B cell (primary cell): ENCODE measurements at regions not wholly inside any gene's neighbourhood (a gene's known extent, or its start where the extent isn't known, plus 50 kb on each side); places are given as distances from the start of the nearest gene placed in this dataset.

Experiments used
- ATAC-seq: fragments of 200-7000 bp; cut with Tn5 transposase; one replicate; pipeline ENCODE4 v1.10.0; 2021; ENCODE audit warnings: low read depth, mild to moderate bottlenecking, moderate number of reproducible peaks, moderate library complexity
- CTCF ChIA-PET: fragments of 350-600 bp; sonication (Branson Sonifier 250); formaldehyde crosslinking; loops from one replicate; lab custom pipeline; 2021; ENCODE audit warnings: antibody characterized with exemption, inconsistent platforms; lab: Charles Lee
- POLR2A ChIA-PET: fragments of 350-600 bp; sonication (Branson Sonifier 250); formaldehyde crosslinking; loops from one replicate; lab custom pipeline; 2021; ENCODE audit warnings: antibody characterized with exemption; lab: Charles Lee
- DNase-seq: peaks from one replicate; pipeline ENCODE4 v3.0.0; 2013
- H2AFZ ChIP-seq: 2 replicates; pipeline ENCODE4 v1.6.1; 2012; ENCODE audit warnings: mild to moderate bottlenecking, low read depth, low read length; ENCODE audit not compliant: insufficient read depth, poor library complexity, severe bottlenecking
- H3K27ac ChIP-seq, 2 donors: 1 replicate in 1 of 2; 2 replicates in 1 of 2; pipeline ENCODE4 v1.5.1; 2012 to 2013; ENCODE audit warnings: low read length in 2 of 2, mild to moderate bottlenecking in 2 of 2, moderate library complexity in 1 of 2
- H3K27me3 ChIP-seq, 4 experiments: fragments of 200-600 bp in 1 of 4; sonication (generic) in 1 of 4; replicated peaks in 1 of 4; 1 replicate in 2 of 4; 2 replicates in 2 of 4; pipeline versions ENCODE4 v1.6.1 to v1.7.0; 2013 to 2016; ENCODE audit warnings: low read length in 3 of 4, mild to moderate bottlenecking in 2 of 4, mixed read lengths in 1 of 4, moderate library complexity in 1 of 4; ENCODE audit not compliant: insufficient read depth in 4 of 4, control insufficient read depth in 3 of 4; ENCODE audit errors: control extremely low read depth in 1 of 4
- H3K36me3 ChIP-seq, 2 experiments: replicated peaks in 1 of 2; 1 replicate in 1 of 2; 2 replicates in 1 of 2; pipeline versions ENCODE4 v1.6.1 to v1.7.1; 2013; ENCODE audit warnings: low read length in 1 of 2; ENCODE audit not compliant: insufficient read depth in 2 of 2, control insufficient read depth in 1 of 2; ENCODE audit errors: control extremely low read depth in 1 of 2, extremely low read depth in 1 of 2
- H3K4me1 ChIP-seq, 2 donors: fragments of 200-600 bp in 1 of 2; sonication (generic) in 1 of 2; 1 replicate in 1 of 2; 2 replicates in 1 of 2; pipeline versions ENCODE4 v1.5.1 to v1.6.1; 2013 to 2017; ENCODE audit warnings: low read length in 2 of 2; ENCODE audit not compliant: control insufficient read depth in 2 of 2, insufficient read depth in 2 of 2
- H3K4me2 ChIP-seq: replicated peaks from 2 replicates; pipeline ENCODE3; 2012; ENCODE audit warnings: mild to moderate bottlenecking, low read depth, low read length; ENCODE audit not compliant: poor library complexity, severe bottlenecking
- H3K4me3 ChIP-seq, 5 experiments: fragments of 200-600 bp in 1 of 5; sonication (generic) in 1 of 5; 1 replicate in 3 of 5; 2 replicates in 2 of 5; pipeline versions ENCODE4 v1.5.1 to v1.7.0; 2011 to 2016; ENCODE audit warnings: low read length in 4 of 5, mild to moderate bottlenecking in 4 of 5, low read depth in 2 of 5, control low read depth in 1 of 5, moderate library complexity in 1 of 5; ENCODE audit not compliant: insufficient read depth in 1 of 5; ENCODE audit errors: control extremely low read depth in 1 of 5, extremely low read depth in 1 of 5
- H3K79me2 ChIP-seq: fragments of 200-600 bp; sonication (generic); one replicate; pipeline ENCODE4 v1.6.0; 2016; ENCODE audit warnings: low read length; ENCODE audit not compliant: control insufficient read depth, insufficient read depth
- H3K9ac ChIP-seq: fragments of 200-600 bp; sonication (generic); 2 replicates; pipeline ENCODE4 v1.6.1; 2017; ENCODE audit warnings: mild to moderate bottlenecking, low read length, moderate library complexity
- H3K9me3 ChIP-seq, 3 donors: one replicate each; pipeline versions ENCODE4 v1.6.1 to v1.7.1; 2013; ENCODE audit warnings: low read length in 2 of 3; ENCODE audit not compliant: control insufficient read depth in 2 of 3, insufficient read depth in 1 of 3; ENCODE audit errors: control extremely low read depth in 1 of 3
- H4K20me1 ChIP-seq: 2 replicates; pipeline ENCODE4 v1.6.0; 2012; ENCODE audit warnings: mild to moderate bottlenecking, low read length; ENCODE audit not compliant: insufficient read depth, control insufficient read depth, poor library complexity, severe bottlenecking
- H3K27ac Mint-ChIP-seq: one replicate; pipeline ENCODE4 v1.8.0; 2021; ENCODE audit warnings: mixed read lengths
- H3K27me3 Mint-ChIP-seq: one replicate; pipeline ENCODE4 v1.8.0; 2021; ENCODE audit warnings: mixed read lengths
- H3K4me1 Mint-ChIP-seq: one replicate; pipeline ENCODE4 v1.8.0; 2021; ENCODE audit warnings: mixed read lengths
- H3K4me3 Mint-ChIP-seq: one replicate; pipeline ENCODE4 v1.8.0; 2021; ENCODE audit warnings: mixed read lengths
- H3K9me3 Mint-ChIP-seq: one replicate; pipeline ENCODE4 v1.8.0; 2022; ENCODE audit warnings: mixed read lengths; ENCODE audit not compliant: insufficient read depth
- EZH2 ChIP-seq: IDR thresholded peaks from 2 replicates; pipeline ENCODE4 v1.6.1; 2012; ENCODE audit warnings: borderline replicate concordance, low read depth, mild to moderate bottlenecking, moderate library complexity, low read length; ENCODE audit not compliant: insufficient read depth, poor library complexity, severe bottlenecking
- WGBS: methylation state at CpG from one replicate; pipeline ENCODE4 v1.1.5; 2013; ENCODE audit warnings: missing lambda C conversion rate; ENCODE audit not compliant: insufficient coverage; 5-methylcytosine and 5-hydroxymethylcytosine counted together
- intact Hi-C: fragments of 100-400 bp; cut with micrococcal nuclease; formaldehyde crosslinking; loops from one replicate; pipeline ENCODE4 v1.10.0; 2022
- TF ChIP-seq, protein P1 (sequence below): fragments of 200-600 bp; IDR thresholded peaks from one replicate; pipeline ENCODE4 v1.8.0; 2022; ENCODE audit warnings: antibody characterized with exemption, mild to moderate bottlenecking

DNA sequence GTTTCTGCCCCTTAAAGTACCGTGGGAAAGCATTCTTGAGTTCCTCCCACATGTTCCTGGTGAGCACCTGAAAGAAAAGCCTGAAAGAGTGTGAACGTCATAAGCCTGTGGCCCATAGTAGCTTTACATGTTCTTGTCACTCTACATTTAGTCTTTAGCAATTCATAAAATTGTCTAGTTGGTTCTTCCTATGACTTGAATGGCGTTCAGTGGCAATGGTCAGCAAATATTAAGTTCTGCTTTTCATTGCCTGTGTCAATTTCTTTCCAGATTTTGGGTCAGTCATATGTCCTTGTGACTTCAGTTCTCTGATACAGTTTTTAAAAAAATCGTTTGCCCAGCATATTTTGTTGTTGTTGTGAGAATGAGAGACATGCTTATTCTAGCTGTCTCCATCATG lies 650.0 kb upstream of the BOD1L1 start:
- intact Hi-C loops, result no loop called here
- no peak overlapping the region for H3K4me2 ChIP-seq
- WGBS, result 100% methylated on average over 1 of the region's 4 CpGs
- no peaks in the 10 kb centered on the region for H4K20me1 ChIP-seq
- no peak for DNase-seq
- ATAC-seq, result no peak
- no peak overlapping the region for H3K27ac ChIP-seq
- H3K4me3 Mint-ChIP-seq, result no peak overlapping the region
- H3K9me3 ChIP-seq, result no peaks in the 10 kb centered on the region
- H3K27me3 ChIP-seq, result no peaks in the 10 kb centered on the region
- no peaks in the 10 kb centered on the region for H3K79me2 ChIP-seq
- H3K9ac ChIP-seq, result no peak overlapping the region
- no peaks in the 10 kb centered on the region for H3K27me3 Mint-ChIP-seq
- H3K4me1 ChIP-seq, result peaks cover 0 to under 1% of the 10 kb centered on the region in 2 donors
- POLR2A ChIA-PET, result no interaction called here
- no peak overlapping the region for H3K27ac Mint-ChIP-seq
- no peak overlapping the region for H2AFZ ChIP-seq
- H3K4me1 Mint-ChIP-seq, result peaks cover 3% of the 10 kb centered on the region
- H3K36me3 ChIP-seq, result no peaks in the 10 kb centered on the region
- CTCF ChIA-PET, result no interaction called here
- TF ChIP-seq, protein P1, sequence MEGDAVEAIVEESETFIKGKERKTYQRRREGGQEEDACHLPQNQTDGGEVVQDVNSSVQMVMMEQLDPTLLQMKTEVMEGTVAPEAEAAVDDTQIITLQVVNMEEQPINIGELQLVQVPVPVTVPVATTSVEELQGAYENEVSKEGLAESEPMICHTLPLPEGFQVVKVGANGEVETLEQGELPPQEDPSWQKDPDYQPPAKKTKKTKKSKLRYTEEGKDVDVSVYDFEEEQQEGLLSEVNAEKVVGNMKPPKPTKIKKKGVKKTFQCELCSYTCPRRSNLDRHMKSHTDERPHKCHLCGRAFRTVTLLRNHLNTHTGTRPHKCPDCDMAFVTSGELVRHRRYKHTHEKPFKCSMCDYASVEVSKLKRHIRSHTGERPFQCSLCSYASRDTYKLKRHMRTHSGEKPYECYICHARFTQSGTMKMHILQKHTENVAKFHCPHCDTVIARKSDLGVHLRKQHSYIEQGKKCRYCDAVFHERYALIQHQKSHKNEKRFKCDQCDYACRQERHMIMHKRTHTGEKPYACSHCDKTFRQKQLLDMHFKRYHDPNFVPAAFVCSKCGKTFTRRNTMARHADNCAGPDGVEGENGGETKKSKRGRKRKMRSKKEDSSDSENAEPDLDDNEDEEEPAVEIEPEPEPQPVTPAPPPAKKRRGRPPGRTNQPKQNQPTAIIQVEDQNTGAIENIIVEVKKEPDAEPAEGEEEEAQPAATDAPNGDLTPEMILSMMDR, result no peak
- TF ChIP-seq EZH2, result no peak
- no peak overlapping the region for H3K4me3 ChIP-seq
- no peaks in the 10 kb centered on the region for H3K9me3 Mint-ChIP-seq

DNA sequence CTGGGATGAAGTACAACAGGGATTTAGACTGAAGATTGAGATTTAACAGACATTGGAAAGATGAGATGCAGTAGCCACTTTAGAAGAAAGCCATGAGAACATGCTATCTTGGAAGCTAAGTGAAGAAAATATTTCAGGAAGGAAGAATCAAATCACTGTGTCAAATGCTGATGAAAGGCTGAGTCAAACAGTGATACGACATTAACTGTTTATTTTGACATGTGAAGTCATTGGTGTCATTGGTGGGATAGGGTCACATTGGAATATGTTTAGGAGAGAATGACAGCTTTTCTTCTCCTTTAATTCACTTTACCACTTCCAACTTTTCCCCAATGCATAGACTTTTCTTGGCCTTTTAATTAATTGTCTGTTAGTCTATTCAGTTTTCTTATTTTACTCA lies 653.0 kb upstream of the BOD1L1 start:
- intact Hi-C loops, result no loop called here
- Histone ChIP-seq H3K4me3 (no peak overlapping the region), H3K79me2 (no peaks in the 10 kb centered on the region), H3K4me1 (no peaks in the 10 kb centered on the region), H3K4me2 (no peak overlapping the region), H3K27ac (no peak overlapping the region), H4K20me1 (no peaks in the 10 kb centered on the region), H3K36me3 (no peaks in the 10 kb centered on the region), H2AFZ (no peak overlapping the region), H3K9ac (no peak overlapping the region), H3K27me3 (no peaks in the 10 kb centered on the region), H3K9me3 (no peaks in the 10 kb centered on the region)
- peaks cover 2% of the 10 kb centered on the region for H3K4me1 Mint-ChIP-seq
- DNase-seq, result no peak
- H3K4me3 Mint-ChIP-seq, result no peak overlapping the region
- H3K27me3 Mint-ChIP-seq, result no peaks in the 10 kb centered on the region
- no peaks in the 10 kb centered on the region for H3K9me3 Mint-ChIP-seq
- no CpG with 5 or more reads among the region's 1 CpG for WGBS
- CTCF ChIA-PET, result no interaction called here
- POLR2A ChIA-PET, result no interaction called here
- TF ChIP-seq EZH2, result no peak
- TF ChIP-seq, protein P1, result no peak
- H3K27ac Mint-ChIP-seq, result no peak overlapping the region
- ATAC-seq, result no peak
